ENCODE measurements at regions not wholly inside any gene's neighbourhood (a gene's known extent, or its start where the extent isn't known, plus 50 kb on each side); places are given as distances from the start of the nearest gene placed in this dataset.

DNA sequence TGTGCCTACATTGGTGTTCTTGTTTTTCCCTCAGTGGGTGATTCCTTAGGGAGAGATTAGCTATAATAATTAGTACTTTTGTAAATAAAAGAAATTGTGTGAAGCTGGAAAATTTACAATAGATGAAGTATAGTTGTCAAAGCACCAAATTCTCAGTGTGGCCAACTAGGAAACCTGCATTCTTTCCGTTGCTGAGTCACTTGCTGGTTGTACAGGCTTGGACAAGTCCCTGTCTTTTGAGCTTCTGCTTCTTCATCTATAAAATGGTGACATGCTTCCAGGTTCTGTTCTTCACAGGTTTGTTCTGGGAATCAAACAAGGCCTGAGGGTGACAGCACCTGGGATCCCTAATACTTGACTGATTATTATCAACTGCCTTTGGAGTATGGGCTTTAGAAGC lies 184.1 kb upstream of the HES1 start:
- peaks cover 7% of the 10 kb centered on the region for H3K36me3 Mint-ChIP-seq (ENCODE audit: low read depth, unreplicated experiment)
- no peaks in the 10 kb centered on the region for H3K27me3 Mint-ChIP-seq (ENCODE audit: unreplicated experiment)
- peaks cover 4% of the 10 kb centered on the region for H3K4me1 Mint-ChIP-seq (ENCODE audit: unreplicated experiment)
- no peak for DNase-seq (ENCODE audit: low spot score)
- TF ChIP-seq, protein P1, sequence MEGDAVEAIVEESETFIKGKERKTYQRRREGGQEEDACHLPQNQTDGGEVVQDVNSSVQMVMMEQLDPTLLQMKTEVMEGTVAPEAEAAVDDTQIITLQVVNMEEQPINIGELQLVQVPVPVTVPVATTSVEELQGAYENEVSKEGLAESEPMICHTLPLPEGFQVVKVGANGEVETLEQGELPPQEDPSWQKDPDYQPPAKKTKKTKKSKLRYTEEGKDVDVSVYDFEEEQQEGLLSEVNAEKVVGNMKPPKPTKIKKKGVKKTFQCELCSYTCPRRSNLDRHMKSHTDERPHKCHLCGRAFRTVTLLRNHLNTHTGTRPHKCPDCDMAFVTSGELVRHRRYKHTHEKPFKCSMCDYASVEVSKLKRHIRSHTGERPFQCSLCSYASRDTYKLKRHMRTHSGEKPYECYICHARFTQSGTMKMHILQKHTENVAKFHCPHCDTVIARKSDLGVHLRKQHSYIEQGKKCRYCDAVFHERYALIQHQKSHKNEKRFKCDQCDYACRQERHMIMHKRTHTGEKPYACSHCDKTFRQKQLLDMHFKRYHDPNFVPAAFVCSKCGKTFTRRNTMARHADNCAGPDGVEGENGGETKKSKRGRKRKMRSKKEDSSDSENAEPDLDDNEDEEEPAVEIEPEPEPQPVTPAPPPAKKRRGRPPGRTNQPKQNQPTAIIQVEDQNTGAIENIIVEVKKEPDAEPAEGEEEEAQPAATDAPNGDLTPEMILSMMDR (IDR thresholded peaks at IDR 0.05; ENCODE audit: unreplicated experiment): no peak
- peaks cover 6% of the 10 kb centered on the region for H3K9me3 Mint-ChIP-seq (ENCODE audit: unreplicated experiment)
- H3K4me3 Mint-ChIP-seq (ENCODE audit: unreplicated experiment): no peak overlapping the region
- H3K27ac Mint-ChIP-seq (ENCODE audit: unreplicated experiment): no peak overlapping the region

- H3K4me1 Mint-ChIP-seq (ENCODE audit: unreplicated experiment): no peaks in the 10 kb centered on the region
Observed at GRCh38 chr3:193954752-193955151, 181.2 kb upstream of the HES1 start.

GRCh38 chr3:193955719-193956118 lies 180.2 kb upstream of the HES1 start:
- Mint-ChIP-seq H3K27me3 (ENCODE audit: unreplicated experiment) (no peaks in the 10 kb centered on the region), H3K4me3 (ENCODE audit: unreplicated experiment) (no peak overlapping the region), H3K9me3 (ENCODE audit: unreplicated experiment) (peaks cover 6% of the 10 kb centered on the region), H3K4me1 (ENCODE audit: unreplicated experiment) (no peaks in the 10 kb centered on the region), H3K36me3 (ENCODE audit: low read depth, unreplicated experiment) (peaks cover 7% of the 10 kb centered on the region), H3K27ac (ENCODE audit: unreplicated experiment) (no peak overlapping the region)
- TF ChIP-seq, protein P1 (IDR thresholded peaks at IDR 0.05; ENCODE audit: unreplicated experiment): no peak
- no peak for DNase-seq (ENCODE audit: low spot score)

More at GRCh38 chr3:193954752-193955151, 181.2 kb upstream of the HES1 start:
- TF ChIP-seq, protein P1 (IDR thresholded peaks at IDR 0.05; ENCODE audit: unreplicated experiment): no peak
- Mint-ChIP-seq H3K27me3 (ENCODE audit: unreplicated experiment) (no peaks in the 10 kb centered on the region), H3K9me3 (ENCODE audit: unreplicated experiment) (peaks cover 6% of the 10 kb centered on the region), H3K36me3 (ENCODE audit: low read depth, unreplicated experiment) (peaks cover 7% of the 10 kb centered on the region), H3K4me3 (ENCODE audit: unreplicated experiment) (no peak overlapping the region), H3K27ac (ENCODE audit: unreplicated experiment) (no peak overlapping the region)
- DNase-seq (ENCODE audit: low spot score): no peak

- no peak overlapping the region for H3K27ac Mint-ChIP-seq (ENCODE audit: unreplicated experiment)
- no peak for DNase-seq (ENCODE audit: low spot score)
- peaks cover 3% of the 10 kb centered on the region for H3K4me1 Mint-ChIP-seq (ENCODE audit: unreplicated experiment)
- H3K27me3 Mint-ChIP-seq (ENCODE audit: unreplicated experiment): no peaks in the 10 kb centered on the region
- peaks cover 7% of the 10 kb centered on the region for H3K36me3 Mint-ChIP-seq (ENCODE audit: low read depth, unreplicated experiment)
- H3K4me3 Mint-ChIP-seq (ENCODE audit: unreplicated experiment): no peak overlapping the region
- TF ChIP-seq, protein P1 (IDR thresholded peaks at IDR 0.05; ENCODE audit: unreplicated experiment): no peak
- peaks cover 6% of the 10 kb centered on the region for H3K9me3 Mint-ChIP-seq (ENCODE audit: unreplicated experiment)
Observed at GRCh38 chr3:193959861-193960260, 176.1 kb upstream of the HES1 start.

DNA sequence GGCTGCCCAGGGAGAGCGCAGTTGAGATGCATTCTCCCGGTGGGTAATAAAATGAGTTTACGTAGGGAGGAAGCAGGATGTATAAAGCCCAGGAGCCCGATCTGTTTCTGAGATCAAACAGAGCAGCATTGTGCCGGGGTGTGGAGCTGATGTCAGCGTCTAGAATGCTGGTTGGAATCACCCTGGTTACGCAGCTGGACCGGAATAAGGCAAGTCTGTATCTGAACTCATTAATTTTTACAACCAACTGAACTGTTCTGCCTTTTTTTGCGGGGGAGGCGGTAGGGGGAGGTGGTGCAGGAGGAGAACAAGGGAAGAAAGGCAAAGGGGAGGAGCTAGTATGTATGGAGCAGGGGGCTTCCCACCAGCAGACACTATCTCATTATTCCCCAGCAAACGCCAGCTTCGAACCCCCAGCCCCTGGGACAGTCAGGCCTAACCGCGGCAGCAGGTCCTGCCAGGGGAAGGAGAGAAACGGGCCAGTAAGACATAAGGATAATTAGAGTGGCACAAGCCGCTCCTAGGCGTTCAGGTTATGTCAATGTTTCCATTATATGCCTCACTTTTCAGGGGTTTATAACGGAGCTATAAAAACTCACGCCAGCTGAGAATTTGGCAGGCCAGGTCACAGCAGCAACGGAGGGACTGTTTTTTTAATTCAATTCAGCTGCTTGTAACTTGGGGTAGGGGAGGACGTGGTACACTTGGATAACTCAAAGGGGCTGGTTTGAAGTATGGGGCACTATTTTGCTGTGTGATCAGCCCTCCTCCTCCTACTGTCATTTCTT lies 175.3 kb upstream of the HES1 start:
- DNase-seq (ENCODE audit: low spot score): no peak
- Mint-ChIP-seq H3K27ac (ENCODE audit: unreplicated experiment) (no peak overlapping the region), H3K4me1 (ENCODE audit: unreplicated experiment) (peaks cover 3% of the 10 kb centered on the region), H3K27me3 (ENCODE audit: unreplicated experiment) (no peaks in the 10 kb centered on the region), H3K9me3 (ENCODE audit: unreplicated experiment) (peaks cover 6% of the 10 kb centered on the region), H3K36me3 (ENCODE audit: low read depth, unreplicated experiment) (peaks cover 7% of the 10 kb centered on the region), H3K4me3 (ENCODE audit: unreplicated experiment) (no peak overlapping the region)
- TF ChIP-seq, protein P1 (IDR thresholded peaks at IDR 0.05; ENCODE audit: unreplicated experiment): no peak

Measured in endothelial cell (in vitro differentiated cells).